ENCODE measurements at regions not wholly inside any gene's neighbourhood (a gene's known extent, or its start where the extent isn't known, plus 50 kb on each side); places are given as distances from the start of the nearest gene placed in this dataset.

DNA sequence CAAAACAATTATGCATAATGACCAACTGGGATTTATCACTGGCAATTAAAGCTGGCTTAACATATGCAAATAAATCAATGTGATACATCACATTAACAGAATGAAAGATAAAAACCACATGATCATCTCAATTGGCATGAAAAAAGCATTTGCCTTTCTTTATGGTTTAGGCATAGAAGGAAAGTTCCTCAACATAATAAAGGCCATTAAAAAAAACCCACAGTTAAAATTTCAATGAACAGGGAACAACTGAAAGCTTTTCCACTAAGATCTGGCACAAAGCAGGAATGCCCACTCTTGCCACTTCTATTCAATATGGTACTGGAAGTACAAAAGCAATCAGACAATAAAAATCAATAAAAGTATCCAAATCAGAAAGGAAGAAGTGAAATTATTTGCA is 151.2 kb upstream of the CD180 start:
- H3K9me3 ChIP-seq (replicated peaks in 1 of 11): peaks cover 8 to 21% (median 15%) of the 10 kb centered on the region in 11 experiments; a peak in 18 of 22 replicates
- no peak for TF ChIP-seq Cebpa-rat (IDR thresholded peaks at IDR 0.05)
- no peak overlapping the region for H3K27ac ChIP-seq
- no peaks in the 10 kb centered on the region for H3K27me3 ChIP-seq
- no peaks in the 10 kb centered on the region for H3K36me3 ChIP-seq
- no peak overlapping the region for H3K4me3 ChIP-seq
- H3K4me1 ChIP-seq: peaks cover 0 to 27% (median 0%) of the 10 kb centered on the region in 10 experiments; a peak in 4 of 20 replicates
- no peaks in the 10 kb centered on the region for H4K20me1 ChIP-seq
- H3K4me2 ChIP-seq: no peak overlapping the region
- no peak overlapping the region for H3K9ac ChIP-seq

DNA sequence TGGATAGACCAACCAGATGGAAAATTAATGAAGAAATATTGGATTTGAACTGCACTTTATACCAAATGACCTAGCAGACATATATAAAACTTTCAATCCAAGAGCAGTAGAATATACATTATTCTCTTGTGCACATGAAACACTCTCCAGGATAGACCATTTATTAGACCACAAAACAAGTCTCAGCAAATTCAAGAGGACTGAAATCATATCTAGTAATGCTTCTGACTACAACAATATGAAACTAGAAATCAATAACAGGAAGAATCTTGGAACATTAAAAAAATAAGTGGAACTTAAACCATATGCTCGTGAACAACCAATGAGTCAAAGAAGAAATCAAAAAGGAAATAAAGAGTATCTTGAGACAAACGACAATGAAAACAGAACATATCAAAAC is 150.0 kb upstream of the CD180 start:
- H3K27me3 ChIP-seq: no peaks in the 10 kb centered on the region
- H3K36me3 ChIP-seq: no peaks in the 10 kb centered on the region
- H3K27ac ChIP-seq: no peak overlapping the region
- peaks cover 8 to 22% (median 15%) of the 10 kb centered on the region in 11 experiments; a peak in 18 of 22 replicates for H3K9me3 ChIP-seq (replicated peaks in 1 of 11)
- H3K4me2 ChIP-seq: peak overlapping the region in 1 of 11 experiments; percentile 26; a peak in 1 of 22 replicates
- H4K20me1 ChIP-seq: no peaks in the 10 kb centered on the region
- no peak for TF ChIP-seq Cebpa-rat (IDR thresholded peaks at IDR 0.05)
- H3K9ac ChIP-seq: no peak overlapping the region
- H3K4me3 ChIP-seq: no peak overlapping the region
- peaks cover 0 to 19% (median 0%) of the 10 kb centered on the region in 10 experiments; a peak in 4 of 20 replicates for H3K4me1 ChIP-seq

DNA sequence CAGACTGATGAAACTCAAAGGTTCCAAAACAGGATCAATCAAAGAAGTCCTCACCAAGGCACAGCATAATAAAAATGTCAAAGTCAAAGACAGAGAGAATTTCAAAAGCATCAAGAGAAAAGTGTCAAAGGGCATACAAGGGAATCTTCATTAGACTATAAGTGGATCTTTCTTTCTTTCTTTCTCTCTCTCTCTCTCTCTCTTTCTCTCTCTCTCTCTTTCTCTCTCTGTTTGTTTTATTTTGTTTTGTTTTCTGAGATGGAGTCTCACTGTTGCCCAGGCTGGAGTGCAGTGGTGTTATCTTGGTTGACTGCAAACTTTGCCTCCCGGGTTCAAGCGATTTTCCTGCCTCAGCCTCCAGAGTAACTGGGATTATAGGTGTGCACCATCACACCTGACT is 148.3 kb upstream of the CD180 start:
- H3K4me2 ChIP-seq: peak overlapping the region in 2 of 11 experiments; percentile 26 to 58; a peak in 3 of 22 replicates
- H3K9ac ChIP-seq: no peak overlapping the region
- no peak overlapping the region for H3K27ac ChIP-seq
- peaks cover 0 to 19% (median 0%) of the 10 kb centered on the region in 10 experiments; a peak in 4 of 20 replicates for H3K4me1 ChIP-seq
- peaks cover 8 to 22% (median 15%) of the 10 kb centered on the region in 11 experiments; a peak in 18 of 22 replicates for H3K9me3 ChIP-seq (replicated peaks in 1 of 11)
- H3K4me3 ChIP-seq: no peak overlapping the region
- TF ChIP-seq Cebpa-rat (IDR thresholded peaks at IDR 0.05): no peak
- no peaks in the 10 kb centered on the region for H3K36me3 ChIP-seq
- H3K27me3 ChIP-seq: no peaks in the 10 kb centered on the region
- H4K20me1 ChIP-seq: no peaks in the 10 kb centered on the region

DNA sequence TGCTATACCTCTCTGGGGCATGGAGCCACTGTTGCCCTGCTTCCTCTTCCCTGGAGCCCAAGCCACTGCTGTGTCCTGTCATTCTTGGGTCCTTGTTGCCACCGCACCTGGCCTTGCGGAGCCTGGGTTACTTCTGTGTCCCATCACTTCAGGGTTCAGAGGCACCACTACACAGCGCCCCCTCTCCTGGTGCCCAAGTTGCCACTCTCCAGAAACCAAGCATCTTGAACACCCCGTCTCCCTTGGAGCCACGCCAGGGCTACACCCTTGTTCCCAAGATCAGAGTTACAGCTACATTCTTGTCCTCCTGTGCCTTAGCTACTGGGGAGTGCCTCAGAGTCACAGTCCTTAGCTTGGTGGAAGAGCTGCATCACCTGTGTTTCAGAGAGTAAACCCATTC is 147.2 kb upstream of the CD180 start:
- no peak overlapping the region for H3K4me3 ChIP-seq
- H3K27ac ChIP-seq: no peak overlapping the region
- no peaks in the 10 kb centered on the region for H3K27me3 ChIP-seq
- no peaks in the 10 kb centered on the region for H3K36me3 ChIP-seq
- H4K20me1 ChIP-seq: no peaks in the 10 kb centered on the region
- H3K4me2 ChIP-seq: no peak overlapping the region
- H3K4me1 ChIP-seq: peaks cover 0 to 19% (median 1%) of the 10 kb centered on the region in 10 experiments; a peak in 7 of 20 replicates
- TF ChIP-seq Cebpa-rat (IDR thresholded peaks at IDR 0.05): no peak
- no peak overlapping the region for H3K9ac ChIP-seq
- H3K9me3 ChIP-seq (replicated peaks in 1 of 11): peaks cover 8 to 22% (median 15%) of the 10 kb centered on the region in 11 experiments; a peak in 18 of 22 replicates

DNA sequence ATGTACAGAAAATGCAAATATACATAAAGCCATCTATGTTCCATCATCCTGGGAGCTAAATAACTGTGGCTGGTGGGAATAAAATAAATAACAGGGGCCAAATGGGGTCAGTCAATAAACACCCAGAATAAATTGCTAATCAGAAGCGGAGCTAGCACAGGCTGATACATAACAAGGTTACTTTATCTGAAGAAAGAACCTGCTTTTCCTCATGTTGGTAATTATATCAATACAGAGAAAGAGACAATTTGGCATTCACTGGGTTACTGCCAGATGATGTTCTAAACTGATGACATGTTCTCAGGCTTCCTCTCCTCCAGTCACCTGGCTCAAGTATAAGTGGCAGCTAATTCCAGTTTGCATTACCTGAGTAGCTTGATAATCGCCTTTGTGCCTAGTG is 144.9 kb upstream of the CD180 start:
- H3K4me1 ChIP-seq: peaks cover 0 to 21% (median 12%) of the 10 kb centered on the region in 10 experiments; a peak in 16 of 20 replicates
- H3K27me3 ChIP-seq: no peaks in the 10 kb centered on the region
- peaks cover 12 to 26% (median 16%) of the 10 kb centered on the region in 11 experiments; a peak in 19 of 22 replicates for H3K9me3 ChIP-seq (replicated peaks in 1 of 11)
- H3K4me3 ChIP-seq: no peak overlapping the region
- H3K36me3 ChIP-seq: no peaks in the 10 kb centered on the region
- no peak overlapping the region for H3K9ac ChIP-seq
- H3K27ac ChIP-seq: no peak overlapping the region
- no peak overlapping the region for H3K4me2 ChIP-seq
- H4K20me1 ChIP-seq: no peaks in the 10 kb centered on the region
- no peak for TF ChIP-seq Cebpa-rat (IDR thresholded peaks at IDR 0.05)

DNA sequence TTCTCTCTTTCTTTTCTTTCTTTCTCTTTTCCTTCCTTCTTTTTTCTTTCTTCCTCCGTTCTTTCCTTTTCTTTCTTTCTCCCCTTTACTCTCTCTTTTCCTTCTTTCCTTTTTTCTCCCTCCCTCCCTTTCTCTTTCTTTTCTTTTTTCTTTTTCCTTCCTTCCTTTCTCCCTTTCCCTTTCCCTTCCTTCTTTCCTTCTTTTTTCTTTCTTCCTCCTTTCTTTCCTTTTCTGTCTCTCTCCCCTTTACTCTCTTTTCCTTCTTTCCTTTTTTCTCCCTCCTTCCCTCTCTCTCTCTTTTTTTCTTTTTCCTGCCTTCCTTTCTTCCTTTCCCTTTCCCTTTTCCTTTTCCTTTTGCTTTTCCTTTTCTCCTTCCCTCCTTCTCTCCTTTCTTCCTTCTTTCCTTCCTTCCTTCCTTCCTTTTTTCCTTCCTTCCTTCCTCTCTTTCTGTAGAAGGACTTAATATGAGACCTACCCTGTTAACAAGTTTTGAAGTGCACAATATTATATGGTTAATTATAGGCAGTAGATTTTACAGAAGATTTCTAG is 142.7 kb upstream of the CD180 start:
- no peak overlapping the region for H3K4me2 ChIP-seq
- peaks cover 0 to 21% (median 12%) of the 10 kb centered on the region in 10 experiments; a peak in 12 of 20 replicates for H3K4me1 ChIP-seq
- no peak for TF ChIP-seq Cebpa-rat (IDR thresholded peaks at IDR 0.05)
- no peaks in the 10 kb centered on the region for H3K36me3 ChIP-seq
- H3K27ac ChIP-seq: no peak overlapping the region
- H3K9me3 ChIP-seq (replicated peaks in 1 of 11): peaks cover 4 to 17% (median 7%) of the 10 kb centered on the region in 11 experiments; a peak in 11 of 22 replicates
- no peaks in the 10 kb centered on the region for H3K27me3 ChIP-seq
- no peak overlapping the region for H3K4me3 ChIP-seq
- no peaks in the 10 kb centered on the region for H4K20me1 ChIP-seq
- H3K9ac ChIP-seq: no peak overlapping the region

DNA sequence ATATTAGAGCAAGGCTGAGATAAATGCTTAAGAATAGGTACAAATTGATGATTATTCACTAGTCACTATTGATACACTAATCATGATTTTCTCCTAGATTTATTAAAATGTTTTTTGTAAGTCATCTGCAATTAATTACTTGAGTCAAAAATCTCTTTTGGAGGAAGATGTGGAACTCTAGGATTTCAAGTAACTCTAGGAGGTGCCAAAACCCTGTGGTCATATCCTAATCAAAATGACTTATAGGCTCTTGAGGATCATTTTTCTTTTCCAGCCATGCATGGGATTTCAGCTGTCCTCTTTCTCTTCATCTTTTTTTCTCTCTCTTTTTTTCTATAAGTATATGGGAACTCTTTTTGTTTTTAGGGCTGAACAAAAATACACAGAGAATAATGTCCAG is 141.8 kb upstream of the CD180 start:
- peaks cover 0 to 21% (median 12%) of the 10 kb centered on the region in 10 experiments; a peak in 16 of 20 replicates for H3K4me1 ChIP-seq
- TF ChIP-seq Cebpa-rat (IDR thresholded peaks at IDR 0.05): no peak

DNA sequence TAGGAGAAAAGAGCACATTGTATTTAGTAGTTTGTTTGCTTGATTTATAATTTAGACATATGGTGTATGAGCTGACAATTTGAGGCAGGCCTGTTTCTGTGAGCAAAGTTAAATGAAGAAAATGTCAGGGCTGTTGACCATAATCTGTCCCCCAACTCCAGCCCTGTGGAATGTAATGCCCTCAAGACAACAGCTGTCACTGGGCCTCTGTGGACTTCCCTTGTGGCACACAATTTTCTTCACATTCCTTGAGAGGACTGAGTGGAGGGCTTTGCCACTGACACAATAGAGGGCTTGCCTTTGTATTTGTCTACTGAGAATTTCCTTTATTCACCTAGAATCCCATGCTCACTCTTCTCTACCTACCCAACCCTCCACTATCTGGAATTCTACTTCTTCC is 141.2 kb upstream of the CD180 start:
- TF ChIP-seq Cebpa-rat (IDR thresholded peaks at IDR 0.05): no peak
- no peak overlapping the region for H3K9ac ChIP-seq
- no peaks in the 10 kb centered on the region for H4K20me1 ChIP-seq
- H3K9me3 ChIP-seq (replicated peaks in 1 of 11): peaks cover 0 to 7% (median 0%) of the 10 kb centered on the region in 11 experiments; a peak in 3 of 22 replicates
- no peaks in the 10 kb centered on the region for H3K36me3 ChIP-seq
- H3K27me3 ChIP-seq: no peaks in the 10 kb centered on the region
- no peak overlapping the region for H3K4me3 ChIP-seq
- no peak overlapping the region for H3K27ac ChIP-seq
- peak overlapping the region in 7 of 11 experiments; percentile 39 to 66 (median 57); a peak in 13 of 22 replicates for H3K4me2 ChIP-seq
- peaks cover 0 to 21% (median 13%) of the 10 kb centered on the region in 10 experiments; a peak in 16 of 20 replicates for H3K4me1 ChIP-seq

More for the DNA sequence above, 141.8 kb upstream of the CD180 start:
- Histone ChIP-seq H3K36me3 (no peaks in the 10 kb centered on the region), H3K4me2 (peak overlapping the region in 7 of 11 experiments; percentile 39 to 66 (median 57); a peak in 13 of 22 replicates), H3K4me3 (no peak overlapping the region), H3K27me3 (no peaks in the 10 kb centered on the region), H3K27ac (no peak overlapping the region), H4K20me1 (no peaks in the 10 kb centered on the region), H3K9me3 (replicated peaks in 1 of 11) (peaks cover 0 to 11% (median 0%) of the 10 kb centered on the region in 11 experiments; a peak in 4 of 22 replicates), H3K9ac (no peak overlapping the region)

DNA sequence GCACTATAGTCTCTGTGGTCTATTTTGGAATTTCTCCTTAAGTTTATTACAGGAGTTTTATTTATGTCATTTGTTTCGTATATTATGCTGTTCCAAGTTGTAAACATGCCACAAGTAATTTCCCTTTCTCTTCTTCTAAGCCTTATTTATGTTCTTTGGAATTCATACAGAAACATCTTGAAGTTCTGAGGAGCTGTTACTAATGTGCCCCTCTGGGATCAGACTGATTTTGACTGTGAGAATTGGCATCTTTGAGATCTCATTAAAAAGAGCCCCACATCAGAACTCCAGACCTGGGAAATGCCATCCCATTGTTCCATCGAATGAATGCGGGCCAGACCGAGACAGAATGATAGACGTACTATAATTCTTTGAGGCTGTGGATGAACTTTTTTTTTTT is 138.8 kb upstream of the CD180 start:
- Histone ChIP-seq H3K4me3 (no peak overlapping the region), H3K36me3 (no peaks in the 10 kb centered on the region), H3K9ac (no peak overlapping the region), H3K4me1 (peaks cover 0 to 21% (median 14%) of the 10 kb centered on the region in 10 experiments; a peak in 16 of 20 replicates), H4K20me1 (no peaks in the 10 kb centered on the region), H3K27ac (no peak overlapping the region), H3K27me3 (no peaks in the 10 kb centered on the region), H3K4me2 (no peak overlapping the region), H3K9me3 (replicated peaks in 1 of 11) (peaks cover 3 to 11% (median 7%) of the 10 kb centered on the region in 11 experiments; a peak in 13 of 22 replicates)
- TF ChIP-seq Cebpa-rat (IDR thresholded peaks at IDR 0.05): no peak

Data from BLaER1 treated with 17β-estradiol and CSF1 and Interleukin-3, amounts not matched to agents 10 nM and 100 nM (cell line).